OCI-LY1 (cell line): ENCODE measurements at regions not wholly inside any gene's neighbourhood (a gene's known extent, or its start where the extent isn't known, plus 50 kb on each side); places are given as distances from the start of the nearest gene placed in this dataset.

Source experiments
- H2AFZ ChIP-seq: fragments of 200-600 bp; sonication (generic), shearing (Covaris generic); 2 replicates; pipeline ENCODE4 v1.6.0; 2014; ENCODE audit warnings: antibody characterized with exemption, mild to moderate bottlenecking, low read length
- H3F3A ChIP-seq: fragments of 200-600 bp; sonication (generic), shearing (Covaris generic); 2 replicates; pipeline ENCODE4 v1.6.0; 2014; ENCODE audit warnings: mild to moderate bottlenecking, antibody characterized with exemption, low read length, moderate library complexity; ENCODE audit not compliant: insufficient read depth
- H3K27ac ChIP-seq: fragments of 200-600 bp; sonication (generic); 2 replicates; pipeline ENCODE4 v1.5.1; 2014; ENCODE audit warnings: low read length, mixed run types, mild to moderate bottlenecking, low read depth; ENCODE audit not compliant: poor library complexity, severe bottlenecking
- H3K27me3 ChIP-seq: fragments of 200-600 bp; sonication (generic); 2 replicates; pipeline ENCODE4 v1.6.0; 2014; ENCODE audit warnings: antibody characterized with exemption, mild to moderate bottlenecking, low read length, moderate library complexity; ENCODE audit not compliant: insufficient read depth
- H3K36me3 ChIP-seq: fragments of 200-600 bp; sonication (generic); 2 replicates; pipeline ENCODE4 v1.6.1; 2014; ENCODE audit warnings: mild to moderate bottlenecking, antibody characterized with exemption, low read length, moderate library complexity, mixed read lengths; ENCODE audit not compliant: insufficient read depth
- H3K4me1 ChIP-seq: fragments of 200-600 bp; sonication (generic); 2 replicates; pipeline ENCODE4 v1.5.1; 2014; ENCODE audit warnings: mild to moderate bottlenecking, low read length, moderate library complexity; ENCODE audit not compliant: insufficient read depth, severe bottlenecking
- H3K4me2 ChIP-seq: fragments of 200-600 bp; sonication (generic), shearing (Covaris generic); 2 replicates; pipeline ENCODE4 v1.6.1; 2014; ENCODE audit warnings: low read length
- H3K4me3 ChIP-seq: fragments of 200-600 bp; sonication (generic); 2 replicates; pipeline ENCODE4 v1.5.1; 2014; ENCODE audit warnings: low read length, low read depth, mild to moderate bottlenecking, mixed read lengths; ENCODE audit not compliant: poor library complexity, severe bottlenecking
- H3K79me2 ChIP-seq: fragments of 200-600 bp; shearing (Covaris generic); 2 replicates; pipeline ENCODE4 v1.6.1; 2016; ENCODE audit warnings: mixed run types, low read length, mixed read lengths; ENCODE audit not compliant: insufficient read depth
- H3K9ac ChIP-seq: fragments of 200-600 bp; sonication (generic), shearing (Covaris generic); 2 replicates; pipeline ENCODE4 v1.6.1; 2014; ENCODE audit warnings: mild to moderate bottlenecking, low read length, mixed read lengths
- H3K9me2 ChIP-seq: fragments of 200-600 bp; sonication (generic), shearing (Covaris generic); 2 replicates; pipeline ENCODE4 v1.6.1; 2014; ENCODE audit warnings: low read depth, mild to moderate bottlenecking, low read length, mixed read lengths
- H3K9me3 ChIP-seq: fragments of 200-600 bp; shearing (Covaris generic); 2 replicates; pipeline ENCODE4 v1.6.1; 2014; ENCODE audit warnings: low read length, mixed read lengths
- H4K20me1 ChIP-seq: fragments of 200-600 bp; sonication (generic), shearing (Covaris generic); 2 replicates; pipeline ENCODE4 v1.6.0; 2016; ENCODE audit warnings: mild to moderate bottlenecking, low read length; ENCODE audit not compliant: insufficient read depth
- EZH2 ChIP-seq: fragments of 200-600 bp; sonication (generic), shearing (Covaris generic); IDR thresholded peaks from 2 replicates; pipeline ENCODE4 v1.8.0; 2017; ENCODE audit warnings: borderline replicate concordance, mixed run types, mild to moderate bottlenecking, antibody characterized with exemption, low read length, moderate library complexity, mixed read lengths
- TF ChIP-seq, protein P1 (sequence below): fragments of 200-600 bp; sonication (generic), shearing (Covaris generic); IDR thresholded peaks from 2 replicates; pipeline ENCODE4 v1.5.1; 2017; ENCODE audit warnings: mild to moderate bottlenecking, antibody characterized with exemption, low read length, moderate library complexity, mixed read lengths

GRCh38 chr2:65483763-65484162 lies 51.4 kb upstream of the SPRED2 start:
- Histone ChIP-seq H2AFZ (no peak overlapping the region), H3F3A (no peaks in the 10 kb centered on the region), H3K4me3 (no peak overlapping the region), H3K27me3 (no peaks in the 10 kb centered on the region), H3K9me3 (peaks cover 19% of the 10 kb centered on the region), H3K27ac (no peak overlapping the region), H4K20me1 (no peaks in the 10 kb centered on the region), H3K9ac (no peak overlapping the region), H3K9me2 (no peaks in the 10 kb centered on the region), H3K79me2 (no peaks in the 10 kb centered on the region), H3K4me1 (no peaks in the 10 kb centered on the region), H3K36me3 (no peaks in the 10 kb centered on the region), H3K4me2 (no peak overlapping the region)
- TF ChIP-seq EZH2: no peak
- TF ChIP-seq, protein P1, sequence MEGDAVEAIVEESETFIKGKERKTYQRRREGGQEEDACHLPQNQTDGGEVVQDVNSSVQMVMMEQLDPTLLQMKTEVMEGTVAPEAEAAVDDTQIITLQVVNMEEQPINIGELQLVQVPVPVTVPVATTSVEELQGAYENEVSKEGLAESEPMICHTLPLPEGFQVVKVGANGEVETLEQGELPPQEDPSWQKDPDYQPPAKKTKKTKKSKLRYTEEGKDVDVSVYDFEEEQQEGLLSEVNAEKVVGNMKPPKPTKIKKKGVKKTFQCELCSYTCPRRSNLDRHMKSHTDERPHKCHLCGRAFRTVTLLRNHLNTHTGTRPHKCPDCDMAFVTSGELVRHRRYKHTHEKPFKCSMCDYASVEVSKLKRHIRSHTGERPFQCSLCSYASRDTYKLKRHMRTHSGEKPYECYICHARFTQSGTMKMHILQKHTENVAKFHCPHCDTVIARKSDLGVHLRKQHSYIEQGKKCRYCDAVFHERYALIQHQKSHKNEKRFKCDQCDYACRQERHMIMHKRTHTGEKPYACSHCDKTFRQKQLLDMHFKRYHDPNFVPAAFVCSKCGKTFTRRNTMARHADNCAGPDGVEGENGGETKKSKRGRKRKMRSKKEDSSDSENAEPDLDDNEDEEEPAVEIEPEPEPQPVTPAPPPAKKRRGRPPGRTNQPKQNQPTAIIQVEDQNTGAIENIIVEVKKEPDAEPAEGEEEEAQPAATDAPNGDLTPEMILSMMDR: no peak

- no peaks in the 10 kb centered on the region for H3F3A ChIP-seq
- no peak overlapping the region for H3K4me3 ChIP-seq
- no peak for TF ChIP-seq EZH2
- TF ChIP-seq, protein P1: no peak
- no peak overlapping the region for H3K9ac ChIP-seq
- no peak overlapping the region for H2AFZ ChIP-seq
- H4K20me1 ChIP-seq: no peaks in the 10 kb centered on the region
- no peaks in the 10 kb centered on the region for H3K4me1 ChIP-seq
- H3K27me3 ChIP-seq: no peaks in the 10 kb centered on the region
- no peaks in the 10 kb centered on the region for H3K9me2 ChIP-seq
- no peaks in the 10 kb centered on the region for H3K36me3 ChIP-seq
- no peak overlapping the region for H3K4me2 ChIP-seq
- H3K79me2 ChIP-seq: no peaks in the 10 kb centered on the region
- H3K9me3 ChIP-seq: peaks cover 11% of the 10 kb centered on the region; the same call in 1 of the 2 replicates
- no peak overlapping the region for H3K27ac ChIP-seq
Measured at GRCh38 chr2:65482971-65483370, 50.6 kb upstream of the SPRED2 start.
